ENCODE measurements at regions not wholly inside any gene's neighbourhood (a gene's known extent, or its start where the extent isn't known, plus 50 kb on each side); places are given as distances from the start of the nearest gene placed in this dataset.

- no peak overlapping the region for H3K4me3 ChIP-seq
- H3K36me3 ChIP-seq, result no peaks in the 10 kb centered on the region
- no peak for DNase-seq (ENCODE audit: low read depth in 1 of 2, low spot score in 1 of 2)
- H3K4me1 ChIP-seq (ENCODE audit: low read depth), result no peaks in the 10 kb centered on the region
- no peak for TF ChIP-seq CTCF (IDR thresholded peaks at IDR 0.05; ENCODE audit: low read depth, low read length)
- H3K9me3 ChIP-seq (ENCODE audit: low read depth), result no peaks in the 10 kb centered on the region
- no peak overlapping the region for H3K27ac ChIP-seq
- H3K27me3 ChIP-seq, result no peaks in the 10 kb centered on the region
Observed at GRCh38 chr4:32994981-32995881, 2275.1 kb downstream of the PCDH7 start.

- Histone ChIP-seq H3K36me3 (no peaks in the 10 kb centered on the region), H3K4me3 (no peak overlapping the region), H3K4me1 (ENCODE audit: low read depth) (no peaks in the 10 kb centered on the region)
Observed at GRCh38 chr4:33013282-33013681, 2293.1 kb downstream of the PCDH7 start.

GRCh38 chr4:33025236-33025635, 2305.1 kb downstream of the PCDH7 start:
- H3K9me3 ChIP-seq (ENCODE audit: low read depth), result no peaks in the 10 kb centered on the region
- H3K27ac ChIP-seq, result no peak overlapping the region
- no peak for TF ChIP-seq CTCF (IDR thresholded peaks at IDR 0.05; ENCODE audit: low read depth, low read length)
- no peaks in the 10 kb centered on the region for H3K4me1 ChIP-seq (ENCODE audit: low read depth)
- H3K27me3 ChIP-seq, result no peaks in the 10 kb centered on the region
- H3K4me3 ChIP-seq, result no peak overlapping the region
- no peaks in the 10 kb centered on the region for H3K36me3 ChIP-seq
- no peak for DNase-seq (ENCODE audit: low read depth in 1 of 2, low spot score in 1 of 2)

More at GRCh38 chr4:33013282-33013681, 2293.1 kb downstream of the PCDH7 start:
- Histone ChIP-seq H3K27me3 (no peaks in the 10 kb centered on the region), H3K9me3 (ENCODE audit: low read depth) (no peaks in the 10 kb centered on the region), H3K27ac (no peak overlapping the region)
- no peak for DNase-seq (ENCODE audit: low read depth in 1 of 2, low spot score in 1 of 2)
- no peak for TF ChIP-seq CTCF (IDR thresholded peaks at IDR 0.05; ENCODE audit: low read depth, low read length)

GRCh38 chr4:33029976-33030375, 2309.8 kb downstream of the PCDH7 start:
- Histone ChIP-seq H3K36me3 (no peaks in the 10 kb centered on the region), H3K27ac (no peak overlapping the region), H3K9me3 (ENCODE audit: low read depth) (no peaks in the 10 kb centered on the region), H3K27me3 (no peaks in the 10 kb centered on the region), H3K4me3 (no peak overlapping the region), H3K4me1 (ENCODE audit: low read depth) (no peaks in the 10 kb centered on the region)
- TF ChIP-seq CTCF (IDR thresholded peaks at IDR 0.05; ENCODE audit: low read depth, low read length), result no peak
- no peak for DNase-seq (ENCODE audit: low read depth in 1 of 2, low spot score in 1 of 2)

- Histone ChIP-seq H3K4me3 (no peak overlapping the region), H3K4me1 (ENCODE audit: low read depth) (no peaks in the 10 kb centered on the region), H3K27ac (no peak overlapping the region), H3K36me3 (no peaks in the 10 kb centered on the region), H3K9me3 (ENCODE audit: low read depth) (no peaks in the 10 kb centered on the region), H3K27me3 (no peaks in the 10 kb centered on the region)
- DNase-seq (ENCODE audit: low read depth in 1 of 2, low spot score in 1 of 2), result no peak
- TF ChIP-seq CTCF (IDR thresholded peaks at IDR 0.05; ENCODE audit: low read depth, low read length), result no peak
Observed at GRCh38 chr4:33031328-33031727, 2311.2 kb downstream of the PCDH7 start.
